Mesenchymal stem cell (in vitro differentiated cells and primary cell): ENCODE measurements at regions not wholly inside any gene's neighbourhood (a gene's known extent, or its start where the extent isn't known, plus 50 kb on each side); places are given as distances from the start of the nearest gene placed in this dataset.

Experiments
- DNase-seq: peaks from one replicate; pipeline ENCODE4 v3.0.0-alpha.2; 2013
- H2AFZ ChIP-seq: one replicate; pipeline ENCODE4 v1.6.1; 2013; ENCODE audit warnings: low read depth, mild to moderate bottlenecking, control low read depth, inconsistent platforms, low read length, moderate library complexity
- H2AK5ac ChIP-seq: 2 replicates; pipeline ENCODE4 v1.6.1; 2013; ENCODE audit warnings: low read length, moderate library complexity, mild to moderate bottlenecking, inconsistent platforms; ENCODE audit not compliant: severe bottlenecking
- H2BK120ac ChIP-seq: one replicate; pipeline ENCODE4 v1.6.1; 2013; ENCODE audit warnings: low read depth, mild to moderate bottlenecking, inconsistent platforms, low read length, moderate library complexity
- H2BK12ac ChIP-seq, 2 experiments: one replicate each; pipeline ENCODE4 v1.6.1; 2013; ENCODE audit warnings: inconsistent platforms in 2 of 2, low read length in 2 of 2, mild to moderate bottlenecking in 2 of 2, moderate library complexity in 2 of 2, control low read depth in 1 of 2
- H2BK15ac ChIP-seq: one replicate; pipeline ENCODE4 v1.6.1; 2013; ENCODE audit warnings: mild to moderate bottlenecking, low read depth, inconsistent platforms; ENCODE audit not compliant: poor library complexity, severe bottlenecking
- H2BK5ac ChIP-seq: 2 replicates; pipeline ENCODE4 v1.6.1; 2013; ENCODE audit warnings: low read depth, mild to moderate bottlenecking, low read length, control low read depth, inconsistent platforms; ENCODE audit not compliant: poor library complexity, severe bottlenecking
- H3K14ac ChIP-seq, 2 experiments: one replicate each; pipeline ENCODE4 v1.6.1; 2013; ENCODE audit warnings: inconsistent platforms in 2 of 2, low read length in 2 of 2, control low read depth in 1 of 2, mild to moderate bottlenecking in 1 of 2, moderate library complexity in 1 of 2
- H3K18ac ChIP-seq, 2 experiments: one replicate each; pipeline ENCODE4 v1.6.1; 2013; ENCODE audit warnings: inconsistent platforms in 2 of 2, low read length in 2 of 2, control low read depth in 1 of 2, low read depth in 1 of 2, mild to moderate bottlenecking in 1 of 2
- H3K23ac ChIP-seq, 2 experiments: one replicate each; pipeline ENCODE4 v1.6.1; 2013; ENCODE audit warnings: inconsistent platforms in 2 of 2, low read length in 2 of 2, mild to moderate bottlenecking in 2 of 2, moderate library complexity in 2 of 2, control low read depth in 1 of 2
- H3K27ac ChIP-seq: 2 replicates; pipeline ENCODE4 v1.5.1; 2013; ENCODE audit warnings: mild to moderate bottlenecking, moderate library complexity, low read length, control low read depth, inconsistent platforms; ENCODE audit not compliant: poor library complexity, severe bottlenecking
- H3K27me3 ChIP-seq, 2 experiments: 2 replicates each; pipeline versions ENCODE4 v1.6.1 to v1.7.0; 2013; ENCODE audit warnings: low read length in 2 of 2, mild to moderate bottlenecking in 2 of 2, moderate library complexity in 2 of 2, control low read depth in 1 of 2, inconsistent platforms in 1 of 2; ENCODE audit not compliant: control insufficient read depth in 1 of 2, insufficient read depth in 1 of 2
- H3K36me3 ChIP-seq, 2 experiments: 2 replicates each; pipeline versions ENCODE4 v1.6.1 to v1.7.0; 2013; ENCODE audit warnings: low read length in 2 of 2, control low read depth in 1 of 2, inconsistent platforms in 1 of 2, low read depth in 1 of 2, mild to moderate bottlenecking in 1 of 2; ENCODE audit not compliant: insufficient read depth in 2 of 2, control insufficient read depth in 1 of 2
- H3K4ac ChIP-seq, 2 experiments: one replicate each; pipeline ENCODE4 v1.6.1; 2013; ENCODE audit warnings: inconsistent platforms in 2 of 2, low read length in 2 of 2, mild to moderate bottlenecking in 2 of 2, moderate library complexity in 2 of 2, control low read depth in 1 of 2, low read depth in 1 of 2
- H3K4me1 ChIP-seq: 2 replicates; pipeline ENCODE4 v1.6.1; 2013; ENCODE audit warnings: low read depth, low read length, control low read depth; ENCODE audit not compliant: control insufficient read depth, insufficient read depth
- H3K4me2 ChIP-seq: 2 replicates; pipeline ENCODE4 v1.6.1; 2013; ENCODE audit warnings: low read length, mild to moderate bottlenecking, inconsistent platforms; ENCODE audit not compliant: poor library complexity, severe bottlenecking
- H3K4me3 ChIP-seq, 2 experiments: 2 replicates each; pipeline versions ENCODE4 v1.5.1 to v1.7.0; 2013; ENCODE audit warnings: low read length in 2 of 2, mild to moderate bottlenecking in 2 of 2, control low read depth in 1 of 2, low read depth in 1 of 2; ENCODE audit not compliant: insufficient read depth in 1 of 2
- H3K79me1 ChIP-seq: replicated peaks from 2 replicates; pipeline ENCODE4 v1.6.1; 2013; ENCODE audit warnings: mild to moderate bottlenecking, control low read depth, low read length, inconsistent platforms; ENCODE audit not compliant: poor library complexity, severe bottlenecking
- H3K9ac ChIP-seq: 2 replicates; pipeline ENCODE4 v1.7.0; 2013; ENCODE audit warnings: mild to moderate bottlenecking, low read length, moderate library complexity
- H3K9me3 ChIP-seq: 2 replicates; pipeline ENCODE4 v1.7.0; 2013; ENCODE audit warnings: mild to moderate bottlenecking, low read length; ENCODE audit not compliant: control insufficient read depth
- H4K8ac ChIP-seq: one replicate; pipeline ENCODE4 v1.6.1; 2013; ENCODE audit warnings: inconsistent platforms, mild to moderate bottlenecking, low read length, moderate library complexity
- H4K91ac ChIP-seq: one replicate; pipeline ENCODE4 v1.6.1; 2013; ENCODE audit warnings: mild to moderate bottlenecking, low read length, inconsistent platforms
- WGBS: methylation state at CpG from one replicate; pipeline ENCODE4 v1.1.7; 2013; ENCODE audit warnings: mixed read lengths; 5-methylcytosine and 5-hydroxymethylcytosine counted together

GRCh38 chr1:34639701-34640100, 115.1 kb upstream of the GJB5 start:
- Histone ChIP-seq H4K8ac (no peak overlapping the region), H2BK5ac (no peak overlapping the region), H3K4me3 (no peak overlapping the region), H2BK15ac (no peak overlapping the region), H3K27ac (no peak overlapping the region), H3K4me1 (no peaks in the 10 kb centered on the region), H3K36me3 (peaks cover 0 to 2% of the 10 kb centered on the region in 2 experiments), H3K4me2 (no peak overlapping the region), H3K4ac (no peak overlapping the region), H3K18ac (no peak overlapping the region), H3K27me3 (peaks cover 0 to 40% of the 10 kb centered on the region in 2 experiments), H3K9ac (no peak overlapping the region), H2AK5ac (no peak overlapping the region), H3K23ac (no peak overlapping the region), H2AFZ (no peak overlapping the region), H3K9me3 (no peaks in the 10 kb centered on the region), H3K79me1 (no peaks in the 10 kb centered on the region), H2BK120ac (no peak overlapping the region), H2BK12ac (no peak overlapping the region), H3K14ac (no peak overlapping the region), H4K91ac (no peak overlapping the region)
- WGBS, result 71% methylated on average over 7 of the region's 9 CpGs
- no peak for DNase-seq

- WGBS, result 65% methylated on average over 10 of the region's 10 CpGs
Observed at GRCh38 chr1:34640654-34641401, 114.0 kb upstream of the GJB5 start.

GRCh38 chr1:34642679-34643078, 112.2 kb upstream of the GJB5 start:
- Histone ChIP-seq H3K4me2 (no peak overlapping the region), H3K23ac (no peak overlapping the region), H4K91ac (no peak overlapping the region), H3K18ac (no peak overlapping the region), H3K36me3 (peaks cover 0 to 2% of the 10 kb centered on the region in 2 experiments), H2BK12ac (no peak overlapping the region), H3K4ac (no peak overlapping the region), H2BK120ac (no peak overlapping the region), H3K4me3 (no peak overlapping the region), H2BK5ac (no peak overlapping the region), H4K8ac (no peak overlapping the region), H2AFZ (no peak overlapping the region), H3K27ac (no peak overlapping the region), H3K9me3 (no peaks in the 10 kb centered on the region), H2AK5ac (no peak overlapping the region), H3K14ac (no peak overlapping the region), H3K9ac (no peak overlapping the region), H3K4me1 (no peaks in the 10 kb centered on the region), H3K27me3 (peaks cover 0 to 70% of the 10 kb centered on the region in 2 experiments), H3K79me1 (no peaks in the 10 kb centered on the region), H2BK15ac (no peak overlapping the region)
- DNase-seq, result no peak
- 47% methylated on average over 1 of the region's 1 CpG for WGBS

More at GRCh38 chr1:34640654-34641401, 114.0 kb upstream of the GJB5 start:
- H3K4me3 ChIP-seq, result no peak overlapping the region
- H3K79me1 ChIP-seq, result no peaks in the 10 kb centered on the region
- H3K36me3 ChIP-seq, result peaks cover 0 to 2% of the 10 kb centered on the region in 2 experiments
- H3K27me3 ChIP-seq, result peaks cover 0 to 51% of the 10 kb centered on the region in 2 experiments
- H3K9ac ChIP-seq, result no peak overlapping the region
- no peak overlapping the region for H3K4ac ChIP-seq
- no peaks in the 10 kb centered on the region for H3K9me3 ChIP-seq
- H2BK5ac ChIP-seq, result no peak overlapping the region
- H3K14ac ChIP-seq, result no peak overlapping the region
- H4K8ac ChIP-seq, result no peak overlapping the region
- no peak overlapping the region for H2AK5ac ChIP-seq
- no peak overlapping the region for H4K91ac ChIP-seq
- H3K18ac ChIP-seq, result no peak overlapping the region
- no peak for DNase-seq
- no peak overlapping the region for H3K23ac ChIP-seq
- no peak overlapping the region for H2AFZ ChIP-seq
- H2BK12ac ChIP-seq, result no peak overlapping the region
- no peak overlapping the region for H3K27ac ChIP-seq
- no peak overlapping the region for H3K4me2 ChIP-seq
- H2BK120ac ChIP-seq, result no peak overlapping the region
- no peaks in the 10 kb centered on the region for H3K4me1 ChIP-seq
- no peak overlapping the region for H2BK15ac ChIP-seq

- Histone ChIP-seq H2AK5ac (no peak overlapping the region), H4K8ac (no peak overlapping the region), H3K4me1 (no peaks in the 10 kb centered on the region), H3K18ac (no peak overlapping the region), H3K9me3 (no peaks in the 10 kb centered on the region), H2BK12ac (no peak overlapping the region), H3K23ac (no peak overlapping the region), H3K14ac (no peak overlapping the region), H3K27ac (no peak overlapping the region), H3K9ac (no peak overlapping the region), H3K4ac (no peak overlapping the region), H3K79me1 (no peaks in the 10 kb centered on the region), H3K36me3 (no peaks in the 10 kb centered on the region), H2BK120ac (no peak overlapping the region), H2BK15ac (no peak overlapping the region), H3K4me3 (no peak overlapping the region), H2BK5ac (no peak overlapping the region), H3K27me3 (peaks cover 0 to 74% of the 10 kb centered on the region in 2 experiments), H3K4me2 (no peak overlapping the region), H2AFZ (no peak overlapping the region), H4K91ac (no peak overlapping the region)
- WGBS, result 58% methylated on average over 7 of the region's 7 CpGs
- DNase-seq, result no peak
Observed at GRCh38 chr1:34645109-34645688, 109.6 kb upstream of the GJB5 start.
